A549 (cell line): ENCODE measurements at regions not wholly inside any gene's neighbourhood (a gene's known extent, or its start where the extent isn't known, plus 50 kb on each side); places are given as distances from the start of the nearest gene placed in this dataset.

Source experiments
- CEBPB ChIP-seq, 2 experiments: fragments of >200 bp in 1 of 2; sonication (Bioruptor Twin) in 1 of 2; formaldehyde crosslinking in 1 of 2; IDR thresholded peaks; 2 replicates each; pipeline ENCODE4 v1.6.1; 2012 to 2016
- CTCF ChIP-seq: fragments of >200 bp; sonication (Bioruptor Twin); formaldehyde crosslinking; IDR thresholded peaks from 3 replicates; pipeline ENCODE4 v1.5.1; 2016
- EP300 ChIP-seq, 2 experiments: fragments of >200 bp; sonication (Bioruptor Twin); formaldehyde crosslinking; IDR thresholded peaks; 2 replicates in 1 of 2; 3 replicates in 1 of 2; pipeline ENCODE4 v1.6.1; 2016 to 2017
- KDM5A ChIP-seq: fragments of 200-600 bp; sonication (generic); IDR thresholded peaks from 2 replicates; pipeline ENCODE4 v1.6.1; 2016; ENCODE audit warnings: antibody characterized with exemption, mild to moderate bottlenecking
- NR3C1 ChIP-seq: fragments of >200 bp; sonication (Bioruptor Twin); formaldehyde crosslinking; IDR thresholded peaks from 3 replicates; pipeline ENCODE4 v1.6.1; 2017
- TF ChIP-seq, protein P1 (sequence below): IDR thresholded peaks from 2 replicates; pipeline ENCODE4 v1.6.1; 2012

DNA sequence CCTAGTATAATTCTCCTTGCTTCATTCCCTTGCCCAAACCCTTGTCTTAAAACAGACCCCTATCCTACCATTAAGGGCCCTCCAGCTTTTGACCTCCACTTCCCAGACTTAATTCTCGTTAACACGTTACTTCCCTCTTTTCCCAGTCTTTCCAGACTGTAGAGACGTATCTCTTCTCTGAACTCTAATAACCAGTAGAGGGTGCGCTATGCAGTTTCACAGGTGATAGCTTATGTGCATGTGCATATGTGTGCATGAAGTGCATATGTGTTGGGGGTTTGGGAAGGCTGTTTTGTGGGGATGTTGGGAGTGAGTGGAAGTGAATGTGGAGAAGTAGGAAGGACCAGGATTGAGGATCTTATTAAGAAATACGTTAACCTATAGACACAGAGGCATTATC lies 78.1 kb upstream of the CCDC190 start:
- TF ChIP-seq CTCF (0 out of 3 replicates have a peak, but pooled peaks have one; percentile 7), CEBPB (IDR thresholded peaks at IDR 0.05) (no peak), EP300 (IDR thresholded peaks at IDR 0.05) (no peak), NR3C1 (no peak), KDM5A (no peak)
- TF ChIP-seq, protein P1, sequence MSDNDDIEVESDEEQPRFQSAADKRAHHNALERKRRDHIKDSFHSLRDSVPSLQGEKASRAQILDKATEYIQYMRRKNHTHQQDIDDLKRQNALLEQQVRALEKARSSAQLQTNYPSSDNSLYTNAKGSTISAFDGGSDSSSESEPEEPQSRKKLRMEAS, result no peak
